ENCODE measurements at regions not wholly inside any gene's neighbourhood (a gene's known extent, or its start where the extent isn't known, plus 50 kb on each side); places are given as distances from the start of the nearest gene placed in this dataset.

GRCh38 chr2:215619989-215620388 lies 184.1 kb upstream of the FN1 start:
- H3K9me3 Mint-ChIP-seq (ENCODE audit: insufficient read depth), result no peaks in the 10 kb centered on the region
- no peak overlapping the region for H3K27ac ChIP-seq (ENCODE audit: low read length in 2 of 2)
- CTCF ChIA-PET, result no interaction called here
- H3K4me3 Mint-ChIP-seq, result no peak overlapping the region
- intact Hi-C loops (cut with micrococcal nuclease), result no loop called here
- H3K27me3 Mint-ChIP-seq, result peaks cover 19% of the 10 kb centered on the region
- H3K27me3 ChIP-seq (replicated peaks in 1 of 4; ENCODE audit: control extremely low read depth in 1 of 4, control insufficient read depth in 3 of 4, insufficient read depth in 4 of 4, low read length in 3 of 4), result peaks cover 0 to 9% (median 2%) of the 10 kb centered on the region in 4 experiments
- H3K4me2 ChIP-seq (replicated peaks; ENCODE audit: low read depth, low read length, poor library complexity, severe bottlenecking), result no peak overlapping the region
- TF ChIP-seq EZH2 (IDR thresholded peaks at IDR 0.05; ENCODE audit: borderline replicate concordance, insufficient read depth, low read depth, low read length, poor library complexity, severe bottlenecking) (no peak), CTCF (IDR thresholded peaks at IDR 0.05) (no peak)
- H3K9me3 ChIP-seq (ENCODE audit: control extremely low read depth in 1 of 3, control insufficient read depth in 2 of 3, insufficient read depth in 1 of 3, low read length in 2 of 3), result no peaks in the 10 kb centered on the region
- whole genome bisulfite sequencing (ENCODE audit: insufficient coverage), result 78% methylated on average over 6 of the region's 10 CpGs
- H3K36me3 ChIP-seq (replicated peaks in 1 of 2; ENCODE audit: control extremely low read depth in 1 of 2, control insufficient read depth in 1 of 2, extremely low read depth in 1 of 2, insufficient read depth in 2 of 2, low read length in 1 of 2), result no peaks in the 10 kb centered on the region
- ATAC-seq (ENCODE audit: low read depth) (no peak), DNase-seq (no peak)
- H3K9ac ChIP-seq (ENCODE audit: low read length), result no peak overlapping the region
- H3K4me3 ChIP-seq (ENCODE audit: control extremely low read depth in 1 of 5, extremely low read depth in 1 of 5, insufficient read depth in 1 of 5, low read depth in 2 of 5, low read length in 4 of 5), result no peak overlapping the region
- no peak overlapping the region for H3K27ac Mint-ChIP-seq
- POLR2A ChIA-PET, result no interaction called here
- H3K4me1 Mint-ChIP-seq, result no peaks in the 10 kb centered on the region
- no peaks in the 10 kb centered on the region for H3K79me2 ChIP-seq (ENCODE audit: control insufficient read depth, insufficient read depth, low read length)
- H4K20me1 ChIP-seq (ENCODE audit: control insufficient read depth, insufficient read depth, low read length, poor library complexity, severe bottlenecking), result no peaks in the 10 kb centered on the region
- no peak overlapping the region for H2AFZ ChIP-seq (ENCODE audit: insufficient read depth, low read depth, low read length, poor library complexity, severe bottlenecking)
- no peaks in the 10 kb centered on the region for H3K4me1 ChIP-seq (ENCODE audit: control insufficient read depth in 2 of 2, insufficient read depth in 2 of 2, low read length in 2 of 2)

- DNase-seq, result no peak
- H4K20me1 ChIP-seq (ENCODE audit: control insufficient read depth, insufficient read depth, low read length, poor library complexity, severe bottlenecking), result no peaks in the 10 kb centered on the region
- H3K4me2 ChIP-seq (replicated peaks; ENCODE audit: low read depth, low read length, poor library complexity, severe bottlenecking), result no peak overlapping the region
- Mint-ChIP-seq H3K27ac (no peak overlapping the region), H3K27me3 (peaks cover 24% of the 10 kb centered on the region), H3K9me3 (ENCODE audit: insufficient read depth) (no peaks in the 10 kb centered on the region), H3K4me3 (no peak overlapping the region), H3K4me1 (no peaks in the 10 kb centered on the region)
- no peaks in the 10 kb centered on the region for H3K4me1 ChIP-seq (ENCODE audit: control insufficient read depth in 2 of 2, insufficient read depth in 2 of 2, low read length in 2 of 2)
- H2AFZ ChIP-seq (ENCODE audit: insufficient read depth, low read depth, low read length, poor library complexity, severe bottlenecking), result no peak overlapping the region
- no peak overlapping the region for H3K9ac ChIP-seq (ENCODE audit: low read length)
- no peak overlapping the region for H3K27ac ChIP-seq (ENCODE audit: low read length in 2 of 2)
- H3K79me2 ChIP-seq (ENCODE audit: control insufficient read depth, insufficient read depth, low read length), result no peaks in the 10 kb centered on the region
- TF ChIP-seq CTCF (IDR thresholded peaks at IDR 0.05) (no peak), EZH2 (IDR thresholded peaks at IDR 0.05; ENCODE audit: borderline replicate concordance, insufficient read depth, low read depth, low read length, poor library complexity, severe bottlenecking) (no peak)
- no peaks in the 10 kb centered on the region for H3K9me3 ChIP-seq (ENCODE audit: control extremely low read depth in 1 of 3, control insufficient read depth in 2 of 3, insufficient read depth in 1 of 3, low read length in 2 of 3)
- no peaks in the 10 kb centered on the region for H3K36me3 ChIP-seq (replicated peaks in 1 of 2; ENCODE audit: control extremely low read depth in 1 of 2, control insufficient read depth in 1 of 2, extremely low read depth in 1 of 2, insufficient read depth in 2 of 2, low read length in 1 of 2)
- CTCF ChIA-PET, result no interaction called here
- intact Hi-C loops (cut with micrococcal nuclease), result no loop called here
- H3K4me3 ChIP-seq (ENCODE audit: control extremely low read depth in 1 of 5, extremely low read depth in 1 of 5, insufficient read depth in 1 of 5, low read depth in 2 of 5, low read length in 4 of 5), result no peak overlapping the region
- no peak for ATAC-seq (ENCODE audit: low read depth)
- WGBS (ENCODE audit: insufficient coverage), result 2% methylated on average over 8 of the region's 14 CpGs
- H3K27me3 ChIP-seq (replicated peaks in 1 of 4; ENCODE audit: control extremely low read depth in 1 of 4, control insufficient read depth in 3 of 4, insufficient read depth in 4 of 4, low read length in 3 of 4), result peaks cover 0 to 9% (median 2%) of the 10 kb centered on the region in 4 experiments
- POLR2A ChIA-PET, result no interaction called here
Observed at GRCh38 chr2:215619022-215619958, 183.4 kb upstream of the FN1 start.
